ENCODE measurements at regions not wholly inside any gene's neighbourhood (a gene's known extent, or its start where the extent isn't known, plus 50 kb on each side); places are given as distances from the start of the nearest gene placed in this dataset.

GRCh38 chr17:13292291-13292690 lies 274.5 kb upstream of the ELAC2 start:
- intact Hi-C loops (cut with DNase I), result no loop called here
- DNase-seq, result no peak
- Histone ChIP-seq H3K27ac (no peak overlapping the region), H3K4me3 (no peak overlapping the region), H3K4me1 (replicated peaks in 1 of 2) (no peaks in the 10 kb centered on the region), H3K36me3 (replicated peaks in 1 of 2) (no peaks in the 10 kb centered on the region), H3K27me3 (no peaks in the 10 kb centered on the region), H3K9me3 (replicated peaks in 1 of 3) (no peaks in the 10 kb centered on the region)
- WGBS, 4 donors, result 85 to 90% (median 86%) methylated on average over 10 of the region's 10 CpGs
- TF ChIP-seq POLR2A (IDR thresholded peaks at IDR 0.05), result no peak
- TF ChIP-seq CTCF (IDR thresholded peaks at IDR 0.05), result no peak

GRCh38 chr17:13288248-13288647 lies 270.4 kb upstream of the ELAC2 start:
- WGBS, 4 donors, result 76 to 84% (median 79%) methylated on average over 4 of the region's 4 CpGs
- Histone ChIP-seq H3K4me3 (no peak overlapping the region), H3K9me3 (replicated peaks in 1 of 3) (no peaks in the 10 kb centered on the region), H3K36me3 (replicated peaks in 1 of 2) (no peaks in the 10 kb centered on the region), H3K27me3 (no peaks in the 10 kb centered on the region), H3K27ac (no peak overlapping the region), H3K4me1 (replicated peaks in 1 of 2) (no peaks in the 10 kb centered on the region)
- intact Hi-C loops (cut with DNase I), result no loop called here
- no peak for DNase-seq
- TF ChIP-seq POLR2A (IDR thresholded peaks at IDR 0.05), result no peak
- no peak for TF ChIP-seq CTCF (IDR thresholded peaks at IDR 0.05)

GRCh38 chr17:13287226-13287625 lies 269.4 kb upstream of the ELAC2 start:
- 79 to 93% (median 90%) methylated on average over 6 of the region's 6 CpGs for WGBS, 4 donors
- TF ChIP-seq POLR2A (IDR thresholded peaks at IDR 0.05), result no peak
- TF ChIP-seq CTCF (IDR thresholded peaks at IDR 0.05), result no peak
- H3K27me3 ChIP-seq, result no peaks in the 10 kb centered on the region
- intact Hi-C loops (cut with DNase I), result no loop called here
- H3K36me3 ChIP-seq (replicated peaks in 1 of 2), result no peaks in the 10 kb centered on the region
- no peak overlapping the region for H3K27ac ChIP-seq
- DNase-seq, result no peak
- no peaks in the 10 kb centered on the region for H3K4me1 ChIP-seq (replicated peaks in 1 of 2)
- H3K9me3 ChIP-seq (replicated peaks in 1 of 3), result no peaks in the 10 kb centered on the region
- no peak overlapping the region for H3K4me3 ChIP-seq

GRCh38 chr17:13283606-13284005 lies 265.8 kb upstream of the ELAC2 start:
- intact Hi-C loops (cut with DNase I), result no loop called here
- H3K27ac ChIP-seq, result no peak overlapping the region
- WGBS, 4 donors, result 70 to 87% (median 83%) methylated on average over 1 of the region's 1 CpG
- DNase-seq, result no peak
- TF ChIP-seq CTCF (IDR thresholded peaks at IDR 0.05) (no peak), POLR2A (IDR thresholded peaks at IDR 0.05) (no peak)
- no peaks in the 10 kb centered on the region for H3K9me3 ChIP-seq (replicated peaks in 1 of 3)
- H3K27me3 ChIP-seq, result no peaks in the 10 kb centered on the region
- no peaks in the 10 kb centered on the region for H3K36me3 ChIP-seq (replicated peaks in 1 of 2)
- no peaks in the 10 kb centered on the region for H3K4me1 ChIP-seq (replicated peaks in 1 of 2)
- H3K4me3 ChIP-seq, result no peak overlapping the region
